HepG2 (cell line): ENCODE measurements at regions not wholly inside any gene's neighbourhood (a gene's known extent, or its start where the extent isn't known, plus 50 kb on each side); places are given as distances from the start of the nearest gene placed in this dataset.

Experiments used
- FLYWCH1 ChIP-seq: sonication (generic); formaldehyde crosslinking; IDR thresholded peaks from 2 replicates; pipeline ENCODE4 v1.8.1; 2023; ENCODE audit warnings: mild to moderate bottlenecking, missing genetic modification reagents
- HDAC1 ChIP-seq: sonication (generic); formaldehyde crosslinking; IDR thresholded peaks from 2 replicates; pipeline ENCODE4 v1.5.1; 2020; ENCODE audit warnings: mild to moderate bottlenecking, missing genetic modification reagents
- IKZF4 ChIP-seq: sonication (generic); formaldehyde crosslinking; IDR thresholded peaks from 2 replicates; pipeline ENCODE4 v1.5.1; 2020; ENCODE audit warnings: borderline replicate concordance, mild to moderate bottlenecking, low read depth, missing genetic modification reagents; ENCODE audit errors: not compliant biosample characterization
- NCOA1 ChIP-seq: sonication (generic); formaldehyde crosslinking; IDR thresholded peaks from 2 replicates; pipeline ENCODE4 v1.9.0; 2021; ENCODE audit warnings: missing genetic modification reagents
- SNAI1 ChIP-seq: sonication (generic); formaldehyde crosslinking; IDR thresholded peaks from 2 replicates; pipeline ENCODE4 v1.5.0; 2020; ENCODE audit warnings: mild to moderate bottlenecking, missing genetic modification reagents, borderline replicate concordance
- SOX6 ChIP-seq, 2 experiments: fragments of 450-650 bp in 1 of 2; sonication (generic) in 1 of 2; formaldehyde crosslinking in 1 of 2; IDR thresholded peaks; 2 replicates each; pipeline versions ENCODE4 v1.4.0 to v1.6.1; 2017 to 2020; ENCODE audit warnings: antibody characterized with exemption in 1 of 2, mild to moderate bottlenecking in 1 of 2, missing genetic modification reagents in 1 of 2
- SP4 ChIP-seq: sonication (generic); formaldehyde crosslinking; IDR thresholded peaks from 2 replicates; pipeline ENCODE4 v1.8.1; 2023; ENCODE audit warnings: mild to moderate bottlenecking, missing genetic modification reagents
- TOPORS ChIP-seq: sonication (generic); formaldehyde crosslinking; IDR thresholded peaks from 2 replicates; pipeline ENCODE4 v1.8.0; 2023; ENCODE audit warnings: mild to moderate bottlenecking, missing genetic modification reagents
- ZNF672 ChIP-seq: sonication (generic); formaldehyde crosslinking; IDR thresholded peaks from 2 replicates; pipeline ENCODE4 v1.8.1; 2022; ENCODE audit warnings: missing genetic modification reagents
- ZNF839 ChIP-seq: sonication (generic); formaldehyde crosslinking; IDR thresholded peaks from 2 replicates; pipeline ENCODE4 v1.4.0; 2020; ENCODE audit warnings: missing genetic modification reagents, mild to moderate bottlenecking, borderline replicate concordance
- TF ChIP-seq, protein P1 (sequence below): sonication (generic); formaldehyde crosslinking; IDR thresholded peaks from 2 replicates; pipeline ENCODE4 v1.4.0; 2020; ENCODE audit warnings: missing genetic modification reagents
- TF ChIP-seq, protein P2 (sequence below): IDR thresholded peaks from 2 replicates; pipeline ENCODE4 v1.4.0; 2020; ENCODE audit warnings: mild to moderate bottlenecking, missing genetic modification reagents
- TF ChIP-seq, protein P3 (sequence below): sonication (generic); formaldehyde crosslinking; IDR thresholded peaks from 2 replicates; pipeline ENCODE4 v1.8.1; 2023; ENCODE audit warnings: mild to moderate bottlenecking, inconsistent platforms, moderate library complexity, missing genetic modification reagents, borderline replicate concordance
- TF ChIP-seq, protein P4 (sequence below): IDR thresholded peaks from 2 replicates; pipeline ENCODE4 v1.6.1; 2016
- TF ChIP-seq, protein P5 (sequence below): sonication (generic); formaldehyde crosslinking; IDR thresholded peaks from 2 replicates; pipeline ENCODE4 v1.5.0; 2020; ENCODE audit warnings: mild to moderate bottlenecking, missing genetic modification reagents, moderate library complexity

DNA sequence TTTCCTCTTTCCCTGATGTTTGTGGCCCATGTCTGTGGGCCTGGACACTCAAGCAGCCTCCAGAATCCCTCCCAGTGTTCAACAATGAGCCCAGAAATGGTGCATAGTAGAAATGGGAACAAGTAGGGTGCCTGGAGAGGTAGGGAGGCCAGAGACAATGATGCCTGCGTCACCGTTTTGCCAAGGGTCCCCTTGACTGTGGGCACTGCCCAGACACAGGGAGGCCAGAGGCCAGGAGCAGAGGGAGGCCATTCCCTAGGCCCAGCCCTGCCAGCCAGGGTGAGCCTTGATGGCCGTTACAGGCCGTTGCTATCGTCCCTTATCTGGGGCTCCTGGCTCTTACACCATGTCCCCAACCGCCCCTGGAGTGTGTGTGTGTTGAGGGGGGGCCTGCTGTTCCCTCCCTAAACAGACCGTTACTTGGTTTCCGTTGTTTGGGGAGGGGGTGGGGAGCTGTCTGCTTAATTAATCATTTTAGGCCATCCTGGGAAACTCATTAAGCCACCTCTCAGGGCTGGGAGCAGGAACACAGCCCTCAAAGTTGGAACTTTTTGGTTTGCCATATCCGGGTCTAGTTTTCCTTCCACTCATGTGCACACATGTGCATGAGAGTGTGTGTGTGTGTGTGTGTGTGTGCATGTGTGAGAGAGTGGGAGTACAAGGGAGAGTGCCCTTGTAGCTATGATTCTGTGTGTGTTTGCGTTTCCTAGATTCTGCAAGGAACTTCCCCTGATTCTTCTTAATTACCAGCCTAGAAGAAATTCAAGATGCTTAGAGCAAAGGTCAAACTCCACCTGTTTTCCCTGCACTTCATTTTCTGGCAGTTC is 135.2 kb upstream of the HAAO start (continued):
- TF ChIP-seq, protein P1, sequence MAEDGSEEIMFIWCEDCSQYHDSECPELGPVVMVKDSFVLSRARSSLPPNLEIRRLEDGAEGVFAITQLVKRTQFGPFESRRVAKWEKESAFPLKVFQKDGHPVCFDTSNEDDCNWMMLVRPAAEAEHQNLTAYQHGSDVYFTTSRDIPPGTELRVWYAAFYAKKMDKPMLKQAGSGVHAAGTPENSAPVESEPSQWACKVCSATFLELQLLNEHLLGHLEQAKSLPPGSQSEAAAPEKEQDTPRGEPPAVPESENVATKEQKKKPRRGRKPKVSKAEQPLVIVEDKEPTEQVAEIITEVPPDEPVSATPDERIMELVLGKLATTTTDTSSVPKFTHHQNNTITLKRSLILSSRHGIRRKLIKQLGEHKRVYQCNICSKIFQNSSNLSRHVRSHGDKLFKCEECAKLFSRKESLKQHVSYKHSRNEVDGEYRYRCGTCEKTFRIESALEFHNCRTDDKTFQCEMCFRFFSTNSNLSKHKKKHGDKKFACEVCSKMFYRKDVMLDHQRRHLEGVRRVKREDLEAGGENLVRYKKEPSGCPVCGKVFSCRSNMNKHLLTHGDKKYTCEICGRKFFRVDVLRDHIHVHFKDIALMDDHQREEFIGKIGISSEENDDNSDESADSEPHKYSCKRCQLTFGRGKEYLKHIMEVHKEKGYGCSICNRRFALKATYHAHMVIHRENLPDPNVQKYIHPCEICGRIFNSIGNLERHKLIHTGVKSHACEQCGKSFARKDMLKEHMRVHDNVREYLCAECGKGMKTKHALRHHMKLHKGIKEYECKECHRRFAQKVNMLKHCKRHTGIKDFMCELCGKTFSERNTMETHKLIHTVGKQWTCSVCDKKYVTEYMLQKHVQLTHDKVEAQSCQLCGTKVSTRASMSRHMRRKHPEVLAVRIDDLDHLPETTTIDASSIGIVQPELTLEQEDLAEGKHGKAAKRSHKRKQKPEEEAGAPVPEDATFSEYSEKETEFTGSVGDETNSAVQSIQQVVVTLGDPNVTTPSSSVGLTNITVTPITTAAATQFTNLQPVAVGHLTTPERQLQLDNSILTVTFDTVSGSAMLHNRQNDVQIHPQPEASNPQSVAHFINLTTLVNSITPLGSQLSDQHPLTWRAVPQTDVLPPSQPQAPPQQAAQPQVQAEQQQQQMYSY (CRISPR knock-in tag), result no peak
- TF ChIP-seq SP4, result peak; percentile 43; the same call in 1 of the 2 replicates
- TF ChIP-seq HDAC1 (CRISPR knock-in tag), result 0 out of 2 replicates have a peak, but pooled peaks have one; percentile 28
- 0 out of 2 replicates have a peak, but pooled peaks have one; percentile 55 for TF ChIP-seq ZNF839
- no peak for TF ChIP-seq IKZF4 (CRISPR knock-in tag)
- TF ChIP-seq TOPORS (CRISPR knock-in tag), result 0 out of 2 replicates have a peak, but pooled peaks have one; percentile 51
- TF ChIP-seq, protein P2, sequence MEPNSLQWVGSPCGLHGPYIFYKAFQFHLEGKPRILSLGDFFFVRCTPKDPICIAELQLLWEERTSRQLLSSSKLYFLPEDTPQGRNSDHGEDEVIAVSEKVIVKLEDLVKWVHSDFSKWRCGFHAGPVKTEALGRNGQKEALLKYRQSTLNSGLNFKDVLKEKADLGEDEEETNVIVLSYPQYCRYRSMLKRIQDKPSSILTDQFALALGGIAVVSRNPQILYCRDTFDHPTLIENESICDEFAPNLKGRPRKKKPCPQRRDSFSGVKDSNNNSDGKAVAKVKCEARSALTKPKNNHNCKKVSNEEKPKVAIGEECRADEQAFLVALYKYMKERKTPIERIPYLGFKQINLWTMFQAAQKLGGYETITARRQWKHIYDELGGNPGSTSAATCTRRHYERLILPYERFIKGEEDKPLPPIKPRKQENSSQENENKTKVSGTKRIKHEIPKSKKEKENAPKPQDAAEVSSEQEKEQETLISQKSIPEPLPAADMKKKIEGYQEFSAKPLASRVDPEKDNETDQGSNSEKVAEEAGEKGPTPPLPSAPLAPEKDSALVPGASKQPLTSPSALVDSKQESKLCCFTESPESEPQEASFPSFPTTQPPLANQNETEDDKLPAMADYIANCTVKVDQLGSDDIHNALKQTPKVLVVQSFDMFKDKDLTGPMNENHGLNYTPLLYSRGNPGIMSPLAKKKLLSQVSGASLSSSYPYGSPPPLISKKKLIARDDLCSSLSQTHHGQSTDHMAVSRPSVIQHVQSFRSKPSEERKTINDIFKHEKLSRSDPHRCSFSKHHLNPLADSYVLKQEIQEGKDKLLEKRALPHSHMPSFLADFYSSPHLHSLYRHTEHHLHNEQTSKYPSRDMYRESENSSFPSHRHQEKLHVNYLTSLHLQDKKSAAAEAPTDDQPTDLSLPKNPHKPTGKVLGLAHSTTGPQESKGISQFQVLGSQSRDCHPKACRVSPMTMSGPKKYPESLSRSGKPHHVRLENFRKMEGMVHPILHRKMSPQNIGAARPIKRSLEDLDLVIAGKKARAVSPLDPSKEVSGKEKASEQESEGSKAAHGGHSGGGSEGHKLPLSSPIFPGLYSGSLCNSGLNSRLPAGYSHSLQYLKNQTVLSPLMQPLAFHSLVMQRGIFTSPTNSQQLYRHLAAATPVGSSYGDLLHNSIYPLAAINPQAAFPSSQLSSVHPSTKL (CRISPR knock-in tag), result no peak
- no peak for TF ChIP-seq ZNF672 (CRISPR knock-in tag)
- TF ChIP-seq SOX6 (IDR thresholded peaks at IDR 0.05), result no peak
- TF ChIP-seq SOX6 (CRISPR knock-in tag; IDR thresholded peaks at IDR 0.05), result peak; percentile 12; the same call in 1 of the 2 replicates
- TF ChIP-seq, protein P3, sequence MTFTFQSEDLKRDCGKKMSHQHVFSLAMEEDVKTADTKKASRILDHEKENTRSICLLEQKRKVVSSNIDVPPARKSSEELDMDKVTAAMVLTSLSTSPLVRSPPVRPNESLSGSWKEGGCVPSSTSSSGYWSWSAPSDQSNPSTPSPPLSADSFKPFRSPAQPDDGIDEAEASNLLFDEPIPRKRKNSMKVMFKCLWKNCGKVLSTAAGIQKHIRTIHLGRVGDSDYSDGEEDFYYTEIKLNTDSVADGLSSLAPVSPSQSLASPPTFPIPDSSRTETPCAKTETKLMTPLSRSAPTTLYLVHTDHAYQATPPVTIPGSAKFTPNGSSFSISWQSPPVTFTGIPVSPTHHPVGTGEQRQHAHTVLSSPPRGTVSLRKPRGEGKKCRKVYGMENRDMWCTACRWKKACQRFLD (CRISPR knock-in tag), result peak; percentile 69; the same call in 1 of the 2 replicates
- TF ChIP-seq, protein P4, sequence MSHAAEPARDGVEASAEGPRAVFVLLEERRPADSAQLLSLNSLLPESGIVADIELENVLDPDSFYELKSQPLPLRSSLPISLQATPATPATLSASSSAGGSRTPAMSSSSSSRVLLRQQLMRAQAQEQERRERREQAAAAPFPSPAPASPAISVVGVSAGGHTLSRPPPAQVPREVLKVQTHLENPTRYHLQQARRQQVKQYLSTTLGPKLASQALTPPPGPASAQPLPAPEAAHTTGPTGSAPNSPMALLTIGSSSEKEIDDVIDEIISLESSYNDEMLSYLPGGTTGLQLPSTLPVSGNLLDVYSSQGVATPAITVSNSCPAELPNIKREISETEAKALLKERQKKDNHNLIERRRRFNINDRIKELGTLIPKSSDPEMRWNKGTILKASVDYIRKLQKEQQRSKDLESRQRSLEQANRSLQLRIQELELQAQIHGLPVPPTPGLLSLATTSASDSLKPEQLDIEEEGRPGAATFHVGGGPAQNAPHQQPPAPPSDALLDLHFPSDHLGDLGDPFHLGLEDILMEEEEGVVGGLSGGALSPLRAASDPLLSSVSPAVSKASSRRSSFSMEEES (CRISPR knock-in tag), result 0 out of 2 replicates have a peak, but pooled peaks have one; percentile 7
- TF ChIP-seq, protein P5, sequence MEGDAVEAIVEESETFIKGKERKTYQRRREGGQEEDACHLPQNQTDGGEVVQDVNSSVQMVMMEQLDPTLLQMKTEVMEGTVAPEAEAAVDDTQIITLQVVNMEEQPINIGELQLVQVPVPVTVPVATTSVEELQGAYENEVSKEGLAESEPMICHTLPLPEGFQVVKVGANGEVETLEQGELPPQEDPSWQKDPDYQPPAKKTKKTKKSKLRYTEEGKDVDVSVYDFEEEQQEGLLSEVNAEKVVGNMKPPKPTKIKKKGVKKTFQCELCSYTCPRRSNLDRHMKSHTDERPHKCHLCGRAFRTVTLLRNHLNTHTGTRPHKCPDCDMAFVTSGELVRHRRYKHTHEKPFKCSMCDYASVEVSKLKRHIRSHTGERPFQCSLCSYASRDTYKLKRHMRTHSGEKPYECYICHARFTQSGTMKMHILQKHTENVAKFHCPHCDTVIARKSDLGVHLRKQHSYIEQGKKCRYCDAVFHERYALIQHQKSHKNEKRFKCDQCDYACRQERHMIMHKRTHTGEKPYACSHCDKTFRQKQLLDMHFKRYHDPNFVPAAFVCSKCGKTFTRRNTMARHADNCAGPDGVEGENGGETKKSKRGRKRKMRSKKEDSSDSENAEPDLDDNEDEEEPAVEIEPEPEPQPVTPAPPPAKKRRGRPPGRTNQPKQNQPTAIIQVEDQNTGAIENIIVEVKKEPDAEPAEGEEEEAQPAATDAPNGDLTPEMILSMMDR (CRISPR knock-in tag), result 0 out of 2 replicates have a peak, but pooled peaks have one; percentile 5
- 0 out of 2 replicates have a peak, but pooled peaks have one; percentile 13 for TF ChIP-seq SNAI1 (CRISPR knock-in tag)
- no peak for TF ChIP-seq FLYWCH1 (CRISPR knock-in tag)
- 0 out of 2 replicates have a peak, but pooled peaks have one; percentile 17 for TF ChIP-seq NCOA1 (CRISPR knock-in tag)
